GM12875 (cell line): ENCODE measurements at regions not wholly inside any gene's neighbourhood (a gene's known extent, or its start where the extent isn't known, plus 50 kb on each side); places are given as distances from the start of the nearest gene placed in this dataset.

Experiments
- H3K4me3 ChIP-seq: one replicate; pipeline ENCODE4 v1.5.1; 2011; ENCODE audit warnings: low read depth, low read length, control low read depth
- TF ChIP-seq, protein P1 (sequence below): IDR thresholded peaks from 2 replicates; pipeline ENCODE4 v1.5.1; 2011; ENCODE audit warnings: low read depth, mild to moderate bottlenecking, control low read depth, inconsistent platforms, low read length, moderate library complexity, borderline replicate concordance; ENCODE audit not compliant: insufficient read depth

DNA sequence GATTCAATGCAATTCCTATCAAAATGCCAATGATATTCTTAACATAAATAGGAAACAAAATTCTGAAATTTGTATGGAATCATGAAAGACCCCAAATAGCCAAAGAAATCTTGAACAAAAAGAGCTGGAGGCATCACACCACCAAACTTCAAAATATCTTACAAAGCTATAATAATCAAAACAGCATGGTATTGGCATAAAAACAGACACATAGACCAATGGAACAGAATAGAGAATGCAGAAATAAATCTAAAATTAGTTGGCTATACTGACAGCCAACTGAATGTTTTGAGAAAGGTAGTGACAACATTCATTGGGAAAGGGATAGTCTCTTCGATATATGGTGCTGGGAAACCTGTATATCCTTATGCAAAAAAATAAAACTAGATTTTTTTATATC, 121.9 kb upstream of the ASCC3 start:
- TF ChIP-seq, protein P1, sequence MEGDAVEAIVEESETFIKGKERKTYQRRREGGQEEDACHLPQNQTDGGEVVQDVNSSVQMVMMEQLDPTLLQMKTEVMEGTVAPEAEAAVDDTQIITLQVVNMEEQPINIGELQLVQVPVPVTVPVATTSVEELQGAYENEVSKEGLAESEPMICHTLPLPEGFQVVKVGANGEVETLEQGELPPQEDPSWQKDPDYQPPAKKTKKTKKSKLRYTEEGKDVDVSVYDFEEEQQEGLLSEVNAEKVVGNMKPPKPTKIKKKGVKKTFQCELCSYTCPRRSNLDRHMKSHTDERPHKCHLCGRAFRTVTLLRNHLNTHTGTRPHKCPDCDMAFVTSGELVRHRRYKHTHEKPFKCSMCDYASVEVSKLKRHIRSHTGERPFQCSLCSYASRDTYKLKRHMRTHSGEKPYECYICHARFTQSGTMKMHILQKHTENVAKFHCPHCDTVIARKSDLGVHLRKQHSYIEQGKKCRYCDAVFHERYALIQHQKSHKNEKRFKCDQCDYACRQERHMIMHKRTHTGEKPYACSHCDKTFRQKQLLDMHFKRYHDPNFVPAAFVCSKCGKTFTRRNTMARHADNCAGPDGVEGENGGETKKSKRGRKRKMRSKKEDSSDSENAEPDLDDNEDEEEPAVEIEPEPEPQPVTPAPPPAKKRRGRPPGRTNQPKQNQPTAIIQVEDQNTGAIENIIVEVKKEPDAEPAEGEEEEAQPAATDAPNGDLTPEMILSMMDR, result no peak
- no peak overlapping the region for H3K4me3 ChIP-seq

DNA sequence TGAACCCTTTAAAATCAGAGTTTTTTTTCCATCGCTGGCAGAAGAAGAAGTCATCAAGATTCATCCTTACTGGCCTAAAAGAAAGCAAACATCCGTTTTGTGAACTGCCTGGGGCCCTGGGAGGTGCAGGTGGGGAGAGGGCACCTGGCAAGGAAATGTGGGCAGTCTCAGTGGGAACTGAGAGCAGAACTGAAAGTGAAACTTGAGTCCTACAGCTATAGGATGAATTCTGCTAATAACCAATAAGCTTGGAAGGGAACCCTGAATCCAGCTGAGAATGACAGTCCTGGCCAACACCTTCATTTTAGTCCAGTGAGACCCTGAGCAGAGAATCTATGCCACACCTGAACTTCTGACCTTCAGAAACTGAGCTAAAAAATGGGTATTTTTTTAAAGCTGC, 130.1 kb upstream of the ASCC3 start:
- H3K4me3 ChIP-seq, result no peak overlapping the region
- TF ChIP-seq, protein P1, result no peak

DNA sequence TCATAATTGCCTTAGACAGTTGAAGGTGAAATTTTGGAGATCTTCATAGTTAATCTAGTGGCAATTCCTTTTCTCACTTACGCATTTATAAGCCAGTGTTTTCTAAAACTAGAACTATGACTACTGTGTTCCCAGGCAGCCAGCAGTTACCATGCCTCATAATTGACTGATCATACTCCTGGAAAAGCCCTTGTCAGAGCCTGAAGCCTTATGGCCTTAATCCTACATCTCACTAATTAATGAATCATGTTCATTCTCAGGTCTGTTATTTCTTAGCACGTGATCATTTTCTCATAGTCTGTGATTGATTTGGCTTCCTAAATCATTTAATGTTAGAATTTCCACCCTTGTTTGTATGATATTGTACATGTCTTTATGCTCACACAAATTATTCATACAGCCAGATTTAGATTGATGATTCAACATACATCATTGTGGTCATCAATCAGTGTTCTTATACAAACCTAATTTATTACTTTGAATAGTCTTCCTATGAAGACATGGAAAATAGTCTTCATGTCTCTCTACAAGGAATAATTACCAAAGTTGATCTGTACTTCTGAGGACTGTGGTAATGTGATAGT, 132.6 kb upstream of the ASCC3 start:
- TF ChIP-seq, protein P1, result no peak
- H3K4me3 ChIP-seq, result no peak overlapping the region

DNA sequence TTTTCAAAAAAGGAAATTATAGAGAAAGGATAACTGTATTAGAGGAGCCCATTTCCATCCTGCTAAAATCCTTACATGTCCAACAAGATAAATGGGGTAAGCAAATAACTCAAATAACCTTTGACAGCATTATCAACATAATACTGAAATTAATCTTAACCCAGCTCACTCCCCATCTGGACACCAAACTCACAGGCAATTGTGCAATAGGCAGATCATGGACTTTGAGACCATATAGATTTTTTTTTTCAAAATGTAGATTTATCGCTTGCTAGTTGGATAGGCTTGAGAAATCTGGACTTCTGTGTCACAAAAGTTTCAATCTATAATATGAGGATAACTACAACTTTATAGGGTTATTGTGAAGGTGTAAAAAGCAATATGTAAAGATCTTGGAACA, 134.4 kb upstream of the ASCC3 start:
- TF ChIP-seq, protein P1, result no peak
- no peak overlapping the region for H3K4me3 ChIP-seq

DNA sequence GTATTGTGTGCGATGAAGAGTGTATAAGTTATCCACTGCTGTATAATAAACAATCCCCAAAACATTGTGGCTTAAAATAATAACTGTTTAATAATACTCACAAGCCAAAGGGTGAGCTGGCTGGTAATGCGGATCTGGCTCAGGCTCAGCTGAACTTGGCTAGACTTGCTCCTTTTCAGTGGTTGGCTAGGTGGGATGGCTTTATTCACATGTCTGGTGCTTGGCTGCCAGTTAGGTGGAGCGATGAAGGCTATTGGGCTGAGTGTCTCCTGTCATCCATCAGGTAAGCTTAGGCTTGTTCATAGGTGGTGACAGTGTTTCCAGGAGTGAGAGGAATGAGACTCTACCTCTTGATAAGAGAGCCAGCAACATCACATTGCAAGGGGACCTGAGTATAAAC, 135.0 kb upstream of the ASCC3 start:
- no peak overlapping the region for H3K4me3 ChIP-seq
- TF ChIP-seq, protein P1, result no peak

DNA sequence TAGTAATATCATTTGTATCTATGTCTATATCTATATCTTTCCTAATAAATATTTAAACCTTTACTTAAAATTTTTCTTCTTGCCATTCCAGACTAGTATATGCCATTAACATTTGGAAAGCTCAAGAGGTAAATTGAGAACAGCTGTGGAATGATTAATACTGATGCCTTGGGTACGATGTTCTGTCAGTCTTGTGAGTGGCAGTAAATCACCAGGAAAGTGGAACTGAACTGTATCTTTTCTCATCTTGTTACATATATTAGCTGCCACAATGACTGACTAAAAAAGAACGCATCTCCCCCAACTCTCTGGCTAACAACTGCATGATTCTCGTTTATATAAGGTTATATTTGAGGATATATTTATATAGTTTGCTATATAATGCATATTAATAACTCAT, 137.0 kb upstream of the ASCC3 start:
- TF ChIP-seq, protein P1, result no peak

DNA sequence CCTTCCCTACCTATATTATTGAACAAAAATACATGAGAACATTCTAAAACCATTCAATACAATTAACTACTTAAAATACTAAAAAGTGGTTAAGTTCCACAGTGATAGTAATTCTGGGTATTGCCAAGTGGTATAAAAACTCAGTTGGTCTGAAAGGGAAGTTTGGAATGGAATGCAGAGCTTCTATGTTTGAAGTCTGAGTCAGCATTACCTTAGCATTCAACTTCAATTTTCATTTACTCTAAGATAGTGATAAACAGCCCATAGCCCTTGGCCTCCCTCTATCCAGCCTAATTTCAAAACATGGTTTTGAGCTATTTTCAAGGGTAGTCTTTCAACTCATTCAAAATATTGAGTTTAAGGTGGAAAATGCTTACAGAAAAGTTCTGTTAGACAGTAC, 140.4 kb upstream of the ASCC3 start:
- H3K4me3 ChIP-seq, result no peak overlapping the region
- TF ChIP-seq, protein P1, result no peak

More for the DNA sequence above, 137.0 kb upstream of the ASCC3 start:
- no peak overlapping the region for H3K4me3 ChIP-seq
